Activated naive CD8-positive, alpha-beta T cell treated with anti-CD3 and anti-CD28 coated beads, Interleukin-2, amount 50 U/mL, for 24 hours (primary cell): ENCODE measurements at regions not wholly inside any gene's neighbourhood (a gene's known extent, or its start where the extent isn't known, plus 50 kb on each side); places are given as distances from the start of the nearest gene placed in this dataset.
"Not testable (repeated sequence)": the region's sequence is repeated elsewhere in the genome, so short reads cannot be mapped to it uniquely, and the experiment has no call there.

ENCODE experiments used
- ATAC-seq: fragments of 150-1000 bp; cut with Tn5 transposase; one replicate; pipeline ENCODE4 v1.10.0; 2021
- DNase-seq: peaks from one replicate; pipeline ENCODE4 v3.0.0; 2021
- H3K27ac Mint-ChIP-seq: one replicate; pipeline ENCODE4 v1.8.0; 2021; ENCODE audit warnings: mild to moderate bottlenecking, mixed read lengths
- H3K27me3 Mint-ChIP-seq: one replicate; pipeline ENCODE4 v1.8.0; 2021; ENCODE audit warnings: mixed read lengths
- H3K36me3 Mint-ChIP-seq: one replicate; pipeline ENCODE4 v1.8.0; 2021; ENCODE audit warnings: low read depth, mixed read lengths
- H3K4me1 Mint-ChIP-seq: one replicate; pipeline ENCODE4 v1.8.0; 2021; ENCODE audit warnings: mixed read lengths
- H3K4me3 Mint-ChIP-seq: one replicate; pipeline ENCODE4 v1.8.0; 2021; ENCODE audit warnings: mild to moderate bottlenecking, moderate library complexity, mixed read lengths
- H3K9me3 Mint-ChIP-seq: one replicate; pipeline ENCODE4 v1.8.0; 2021; ENCODE audit warnings: mixed read lengths

- no peaks in the 10 kb centered on the region for H3K4me1 Mint-ChIP-seq
- DNase-seq = no peak
- no peak overlapping the region for H3K4me3 Mint-ChIP-seq
- no peaks in the 10 kb centered on the region for H3K9me3 Mint-ChIP-seq
- no peak overlapping the region for H3K27ac Mint-ChIP-seq
- no peak for ATAC-seq
- no peaks in the 10 kb centered on the region for H3K36me3 Mint-ChIP-seq
- H3K27me3 Mint-ChIP-seq = peaks cover 10% of the 10 kb centered on the region
Observed at GRCh38 chr16:86073763-86074493, 175.0 kb downstream of the IRF8 start.

GRCh38 chr16:86074651-86075487 lies 175.9 kb downstream of the IRF8 start:
- H3K4me3 Mint-ChIP-seq = no peak overlapping the region
- H3K9me3 Mint-ChIP-seq = no peaks in the 10 kb centered on the region
- no peak overlapping the region for H3K27ac Mint-ChIP-seq
- H3K4me1 Mint-ChIP-seq = no peaks in the 10 kb centered on the region
- no peaks in the 10 kb centered on the region for H3K36me3 Mint-ChIP-seq
- no peak for DNase-seq
- ATAC-seq = no peak
- H3K27me3 Mint-ChIP-seq = peaks cover 14% of the 10 kb centered on the region

DNA sequence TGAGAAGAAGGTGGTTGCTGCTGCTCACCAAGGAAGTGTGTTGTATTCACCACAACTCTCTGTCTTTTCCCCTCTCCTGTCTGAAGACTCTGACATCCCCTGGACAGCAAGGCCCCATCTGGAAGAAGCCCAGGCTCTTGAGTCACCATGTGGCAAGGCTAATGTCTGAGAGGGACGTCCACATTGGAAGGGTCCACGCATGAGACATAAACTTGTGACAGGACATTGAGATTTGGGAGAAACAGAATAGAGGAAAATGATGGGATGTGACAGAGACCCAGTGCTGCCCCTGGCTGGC lies 176.5 kb downstream of the IRF8 start:
- H3K4me3 Mint-ChIP-seq = no peak overlapping the region
- H3K27ac Mint-ChIP-seq = no peak overlapping the region
- H3K27me3 Mint-ChIP-seq = peaks cover 16% of the 10 kb centered on the region
- DNase-seq (no peak), ATAC-seq (no peak)
- H3K9me3 Mint-ChIP-seq = no peaks in the 10 kb centered on the region
- no peaks in the 10 kb centered on the region for H3K36me3 Mint-ChIP-seq
- no peaks in the 10 kb centered on the region for H3K4me1 Mint-ChIP-seq

GRCh38 chr16:86075839-86076440 lies 177.0 kb downstream of the IRF8 start:
- DNase-seq (no peak), ATAC-seq (no peak)
- Mint-ChIP-seq H3K27me3 (peaks cover 16% of the 10 kb centered on the region), H3K4me1 (no peaks in the 10 kb centered on the region), H3K4me3 (no peak overlapping the region), H3K9me3 (no peaks in the 10 kb centered on the region), H3K36me3 (no peaks in the 10 kb centered on the region), H3K27ac (no peak overlapping the region)

- no peaks in the 10 kb centered on the region for H3K9me3 Mint-ChIP-seq
- no peaks in the 10 kb centered on the region for H3K4me1 Mint-ChIP-seq
- H3K27ac Mint-ChIP-seq = no peak overlapping the region
- no peak for DNase-seq
- peaks cover 16% of the 10 kb centered on the region for H3K27me3 Mint-ChIP-seq
- ATAC-seq = no peak
- H3K36me3 Mint-ChIP-seq = no peaks in the 10 kb centered on the region
- H3K4me3 Mint-ChIP-seq = no peak overlapping the region
Observed at GRCh38 chr16:86076606-86077005, 177.6 kb downstream of the IRF8 start.

- ATAC-seq = no peak
- no peaks in the 10 kb centered on the region for H3K9me3 Mint-ChIP-seq
- H3K36me3 Mint-ChIP-seq = no peaks in the 10 kb centered on the region
- H3K27me3 Mint-ChIP-seq = peaks cover 19% of the 10 kb centered on the region
- no peak overlapping the region for H3K27ac Mint-ChIP-seq
- DNase-seq = no peak
- H3K4me3 Mint-ChIP-seq = no peak overlapping the region
- H3K4me1 Mint-ChIP-seq = no peaks in the 10 kb centered on the region
Observed at GRCh38 chr16:86077243-86077940, 178.4 kb downstream of the IRF8 start.

- peaks cover 16% of the 10 kb centered on the region for H3K27me3 Mint-ChIP-seq
- no peaks in the 10 kb centered on the region for H3K36me3 Mint-ChIP-seq
- no peak overlapping the region for H3K4me3 Mint-ChIP-seq
- no peaks in the 10 kb centered on the region for H3K4me1 Mint-ChIP-seq
- no peak overlapping the region for H3K27ac Mint-ChIP-seq
- H3K9me3 Mint-ChIP-seq = no peaks in the 10 kb centered on the region
- DNase-seq (no peak), ATAC-seq (no peak)
Observed at GRCh38 chr16:86078121-86078600, 179.2 kb downstream of the IRF8 start.

GRCh38 chr16:86078711-86079110 lies 179.7 kb downstream of the IRF8 start:
- H3K36me3 Mint-ChIP-seq, H3K4me1 Mint-ChIP-seq, DNase-seq, H3K9me3 Mint-ChIP-seq, H3K4me3 Mint-ChIP-seq, ATAC-seq, H3K27ac Mint-ChIP-seq: not testable (repeated sequence)
- H3K27me3 Mint-ChIP-seq = peaks cover 19% of the 10 kb centered on the region

DNA sequence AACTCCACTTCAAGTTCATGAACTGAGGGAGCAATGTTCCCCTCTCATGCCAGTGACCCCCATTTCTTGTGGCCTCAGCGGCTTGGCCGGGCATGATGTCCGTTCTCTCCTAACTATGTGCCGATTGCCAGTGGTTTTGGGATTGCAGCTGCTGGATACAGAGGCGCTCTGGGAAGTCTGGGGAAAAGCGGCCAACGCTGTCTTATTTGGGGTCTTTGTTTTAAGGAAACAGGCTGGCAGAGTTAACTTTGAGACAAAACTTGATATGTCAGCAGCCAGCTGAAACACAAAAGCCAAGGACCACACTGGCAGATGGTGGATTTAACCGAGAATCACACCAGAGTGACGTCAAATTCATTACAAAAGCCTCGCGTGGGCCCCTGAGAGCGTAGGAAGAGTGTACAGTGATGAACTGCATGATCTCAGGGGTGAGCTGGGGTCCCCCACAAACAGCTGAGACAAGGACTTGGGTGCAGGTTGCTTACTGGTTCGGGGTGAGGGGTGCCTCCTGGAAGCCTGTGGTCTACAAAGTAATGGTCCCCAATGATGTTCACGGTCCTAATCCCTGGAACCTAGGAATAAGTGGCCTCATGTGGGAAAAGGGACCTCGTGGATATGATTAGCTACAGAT lies 180.4 kb downstream of the IRF8 start:
- Mint-ChIP-seq H3K4me3 (no peak overlapping the region), H3K9me3 (no peaks in the 10 kb centered on the region), H3K27ac (no peak overlapping the region), H3K27me3 (peaks cover 16% of the 10 kb centered on the region), H3K4me1 (no peaks in the 10 kb centered on the region), H3K36me3 (no peaks in the 10 kb centered on the region)
- no peak for ATAC-seq
- DNase-seq = no peak

- H3K4me1 Mint-ChIP-seq = no peaks in the 10 kb centered on the region
- H3K27me3 Mint-ChIP-seq = peaks cover 16% of the 10 kb centered on the region
- H3K4me3 Mint-ChIP-seq = no peak overlapping the region
- no peak for DNase-seq
- no peak overlapping the region for H3K27ac Mint-ChIP-seq
- no peak for ATAC-seq
- no peaks in the 10 kb centered on the region for H3K36me3 Mint-ChIP-seq
- no peaks in the 10 kb centered on the region for H3K9me3 Mint-ChIP-seq
Observed at GRCh38 chr16:86080131-86080875, 181.3 kb downstream of the IRF8 start.

GRCh38 chr16:86080982-86081381 lies 182.0 kb downstream of the IRF8 start:
- no peak for DNase-seq
- no peak for ATAC-seq
- Mint-ChIP-seq H3K27ac (no peak overlapping the region), H3K4me1 (no peaks in the 10 kb centered on the region), H3K27me3 (peaks cover 16% of the 10 kb centered on the region), H3K4me3 (no peak overlapping the region), H3K36me3 (no peaks in the 10 kb centered on the region), H3K9me3 (no peaks in the 10 kb centered on the region)

- Mint-ChIP-seq H3K27ac (no peak overlapping the region), H3K27me3 (peaks cover 12% of the 10 kb centered on the region), H3K4me3 (no peak overlapping the region)
Observed at GRCh38 chr16:86082418-86083030, 183.6 kb downstream of the IRF8 start.

DNA sequence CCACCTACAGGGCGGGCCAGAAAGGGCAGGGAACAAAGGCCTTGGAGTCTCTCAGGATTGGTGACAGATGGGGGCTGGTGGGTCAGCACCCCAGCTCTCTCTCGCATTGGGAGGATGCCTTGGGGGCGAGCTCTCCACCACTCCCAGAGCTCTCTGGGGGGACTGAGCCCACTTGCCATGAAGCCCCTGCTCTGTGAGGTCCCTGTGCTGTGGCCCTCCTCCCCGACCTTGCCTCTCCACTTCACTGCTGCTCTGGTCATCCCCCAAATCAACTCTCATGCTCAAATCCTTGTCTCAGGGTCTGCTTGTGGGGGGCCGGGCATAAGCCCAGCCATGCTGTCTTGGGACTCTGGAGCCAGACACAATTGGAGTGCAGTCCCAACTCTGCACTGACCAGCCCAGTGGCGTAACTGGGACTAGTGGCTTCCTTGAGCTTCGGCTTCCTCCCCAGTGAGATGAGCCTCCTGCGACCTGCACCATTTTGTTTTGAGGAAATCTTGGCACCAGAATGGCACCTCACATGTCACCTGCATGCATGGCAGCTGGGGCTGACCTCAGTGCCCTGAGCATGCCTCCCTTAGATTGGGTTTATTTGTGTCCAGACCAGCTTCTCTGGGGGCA lies 184.5 kb downstream of the IRF8 start:
- no peak for DNase-seq
- ATAC-seq = no peak
- peaks cover 12% of the 10 kb centered on the region for H3K27me3 Mint-ChIP-seq
- no peak overlapping the region for H3K4me3 Mint-ChIP-seq
- no peak overlapping the region for H3K27ac Mint-ChIP-seq
- no peaks in the 10 kb centered on the region for H3K36me3 Mint-ChIP-seq
- peaks cover 3% of the 10 kb centered on the region for H3K4me1 Mint-ChIP-seq
- no peaks in the 10 kb centered on the region for H3K9me3 Mint-ChIP-seq

More at GRCh38 chr16:86082418-86083030, 183.6 kb downstream of the IRF8 start:
- DNase-seq (no peak), ATAC-seq (no peak)
- Mint-ChIP-seq H3K9me3 (no peaks in the 10 kb centered on the region), H3K36me3 (no peaks in the 10 kb centered on the region), H3K4me1 (peaks cover 3% of the 10 kb centered on the region)
